Esophagus (tissue), 2 donors: ENCODE measurements at regions not wholly inside any gene's neighbourhood (a gene's known extent, or its start where the extent isn't known, plus 50 kb on each side); places are given as distances from the start of the nearest gene placed in this dataset.

ENCODE experiments used
- H3K27ac ChIP-seq, 2 donors: one replicate each; pipeline ENCODE4 v1.5.1; 2013; ENCODE audit warnings: low read depth in 2 of 2, mild to moderate bottlenecking in 2 of 2, inconsistent platforms in 1 of 2, low read length in 1 of 2, moderate library complexity in 1 of 2
- H3K27me3 ChIP-seq, 2 donors: one replicate each; pipeline ENCODE4 v1.6.1; 2013; ENCODE audit warnings: low read length in 2 of 2, control low read depth in 1 of 2, mild to moderate bottlenecking in 1 of 2; ENCODE audit not compliant: insufficient read depth in 2 of 2, control insufficient read depth in 1 of 2
- H3K36me3 ChIP-seq, 2 donors: one replicate each; pipeline ENCODE4 v1.6.1; 2013; ENCODE audit warnings: low read length in 1 of 2; ENCODE audit not compliant: control insufficient read depth in 2 of 2, insufficient read depth in 2 of 2
- H3K4me1 ChIP-seq, 2 donors: one replicate each; pipeline ENCODE4 v1.6.1; 2013; ENCODE audit warnings: low read length in 1 of 2; ENCODE audit not compliant: control insufficient read depth in 2 of 2, insufficient read depth in 2 of 2
- H3K4me3 ChIP-seq, 2 donors: one replicate each; pipeline ENCODE4 v1.5.1; 2013; ENCODE audit warnings: low read length in 2 of 2, mild to moderate bottlenecking in 2 of 2, low read depth in 1 of 2, moderate library complexity in 1 of 2
- H3K9me3 ChIP-seq, 2 donors: one replicate each; pipeline ENCODE4 v1.6.1; 2013; ENCODE audit warnings: mild to moderate bottlenecking in 2 of 2, low read depth in 1 of 2, low read length in 1 of 2, moderate library complexity in 1 of 2; ENCODE audit not compliant: control insufficient read depth in 2 of 2, insufficient read depth in 1 of 2
- WGBS, 2 donors: extraction: QIAGEN DNeasy Blood & Tissue Kit; methylation state at CpG; one replicate each; pipeline ENCODE4 v1.1.7; 2013; 5-methylcytosine and 5-hydroxymethylcytosine counted together
- donor health status: healthy with polysubstance abuse.
- donor health status: Bipolar disorder and iron deficiency.

GRCh38 chr9:107386396-107386795, 103.2 kb downstream of the KLF4 start:
- Histone ChIP-seq H3K36me3 (no peaks in the 10 kb centered on the region), H3K27me3 (no peaks in the 10 kb centered on the region), H3K27ac (no peak overlapping the region), H3K9me3 (no peaks in the 10 kb centered on the region), H3K4me3 (no peak overlapping the region), H3K4me1 (peaks cover 2 to 23% of the 10 kb centered on the region in 2 donors)
- 38 to 65% methylated on average over 1 of the region's 1 CpG for WGBS, 2 donors
